ENCODE measurements at regions not wholly inside any gene's neighbourhood (a gene's known extent, or its start where the extent isn't known, plus 50 kb on each side); places are given as distances from the start of the nearest gene placed in this dataset.

DNA sequence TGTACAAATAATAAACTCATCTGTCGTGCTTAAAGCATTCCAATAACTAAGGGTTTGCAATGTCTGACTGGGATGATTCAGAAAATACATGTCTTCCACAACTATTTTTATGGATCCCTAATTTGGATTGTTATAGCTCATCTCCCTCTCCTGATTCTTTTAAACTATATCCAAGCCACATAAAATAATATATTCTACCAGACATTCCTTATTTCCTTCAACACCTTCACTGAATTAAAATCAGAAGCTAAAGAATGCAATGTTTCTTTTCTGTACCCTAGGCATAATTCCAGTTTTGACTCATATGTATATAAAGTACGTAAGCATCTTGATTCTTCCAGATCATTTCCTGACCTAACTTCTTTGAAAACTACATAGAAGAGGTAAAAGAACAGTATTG, 420.4 kb downstream of the EFNB2 start:
- Histone ChIP-seq H3K9me3 (no peaks in the 10 kb centered on the region), H3K4me3 (no peak overlapping the region), H3K27ac (no peak overlapping the region), H3K27me3 (no peaks in the 10 kb centered on the region), H3K4me1 (no peaks in the 10 kb centered on the region), H3K36me3 (no peaks in the 10 kb centered on the region)
- DNase-seq, result no peak
- intact Hi-C loops (cut with DNase I; ENCODE audit: low total_unique reads), result no loop called here
- TF ChIP-seq CTCF (IDR thresholded peaks at IDR 0.05), result no peak

DNA sequence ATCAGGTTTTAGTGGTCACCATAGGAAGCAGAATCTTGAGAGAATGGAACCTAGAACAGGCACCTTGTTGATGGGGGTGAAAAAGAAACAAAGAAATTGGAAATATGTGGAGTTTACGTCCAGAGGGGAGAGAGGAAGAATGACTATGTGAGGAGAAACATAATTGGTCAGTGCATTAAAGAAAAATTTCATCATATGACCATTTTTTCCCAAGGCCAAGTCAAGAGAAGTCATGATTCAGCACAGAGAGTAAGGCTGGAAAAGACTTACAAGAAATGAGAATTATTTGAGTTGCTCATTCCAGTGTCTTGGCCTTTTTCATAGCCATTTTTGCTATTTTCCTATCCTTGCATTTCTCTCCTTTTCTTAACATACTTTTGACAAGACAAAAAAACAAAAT, 421.7 kb downstream of the EFNB2 start:
- H3K27ac ChIP-seq, result no peak overlapping the region
- no peaks in the 10 kb centered on the region for H3K4me1 ChIP-seq
- intact Hi-C loops (cut with DNase I; ENCODE audit: low total_unique reads), result no loop called here

GRCh38 chr13:106112191-106112590, 423.3 kb downstream of the EFNB2 start:
- Histone ChIP-seq H3K9me3 (no peaks in the 10 kb centered on the region), H3K27ac (no peak overlapping the region), H3K4me3 (no peak overlapping the region), H3K4me1 (no peaks in the 10 kb centered on the region), H3K36me3 (no peaks in the 10 kb centered on the region), H3K27me3 (no peaks in the 10 kb centered on the region)
- TF ChIP-seq CTCF (IDR thresholded peaks at IDR 0.05), result no peak
- intact Hi-C loops (cut with DNase I; ENCODE audit: low total_unique reads), result no loop called here
- DNase-seq, result no peak

More for the DNA sequence above, 421.7 kb downstream of the EFNB2 start:
- Histone ChIP-seq H3K9me3 (no peaks in the 10 kb centered on the region), H3K36me3 (no peaks in the 10 kb centered on the region), H3K4me3 (no peak overlapping the region), H3K27me3 (no peaks in the 10 kb centered on the region)
- DNase-seq, result no peak
- no peak for TF ChIP-seq CTCF (IDR thresholded peaks at IDR 0.05)

GRCh38 chr13:106110241-106110855, 425.1 kb downstream of the EFNB2 start:
- Histone ChIP-seq H3K9me3 (no peaks in the 10 kb centered on the region), H3K4me3 (no peak overlapping the region), H3K4me1 (no peaks in the 10 kb centered on the region), H3K27me3 (no peaks in the 10 kb centered on the region), H3K27ac (no peak overlapping the region), H3K36me3 (no peaks in the 10 kb centered on the region)
- intact Hi-C loops (cut with DNase I; ENCODE audit: low total_unique reads), result no loop called here
- no peak for DNase-seq
- no peak for TF ChIP-seq CTCF (IDR thresholded peaks at IDR 0.05)

GRCh38 chr13:106109391-106109791, 426.1 kb downstream of the EFNB2 start:
- no peaks in the 10 kb centered on the region for H3K27me3 ChIP-seq

More at GRCh38 chr13:106109391-106109791, 426.1 kb downstream of the EFNB2 start:
- Histone ChIP-seq H3K9me3 (no peaks in the 10 kb centered on the region), H3K4me3 (no peak overlapping the region), H3K36me3 (no peaks in the 10 kb centered on the region), H3K4me1 (no peaks in the 10 kb centered on the region), H3K27ac (no peak overlapping the region)
- no peak for DNase-seq
- TF ChIP-seq CTCF (IDR thresholded peaks at IDR 0.05), result no peak
- intact Hi-C loops (cut with DNase I; ENCODE audit: low total_unique reads), result no loop called here
